PC-3 (cell line): ENCODE measurements at regions not wholly inside any gene's neighbourhood (a gene's known extent, or its start where the extent isn't known, plus 50 kb on each side); places are given as distances from the start of the nearest gene placed in this dataset.

ENCODE experiments used
- ATAC-seq: fragments of 200-7000 bp; cut with Tn5 transposase; 2 replicates; pipeline ENCODE4 v1.9.1; 2020; ENCODE audit warnings: mild to moderate bottlenecking, moderate library complexity
- BruUV-seq: library from RNA; stranded (reverse); fragments of 400-500 nt; replicated peaks from 2 replicates; lab custom pipeline; 2021; lab: Mats Ljungman, UMichigan
- CTCF ChIA-PET: fragments of 300-600 bp; sonication (Branson Sonifier 250); formaldehyde crosslinking; loops from one replicate; lab custom pipeline; 2022; ENCODE audit warnings: antibody characterized with exemption; lab: Charles Lee
- POLR2A ChIA-PET: fragments of 300-600 bp; sonication (Branson Sonifier 250); formaldehyde crosslinking; loops from one replicate; lab custom pipeline; 2022; ENCODE audit warnings: antibody characterized with exemption; ENCODE audit not compliant: unreplicated experiment; lab: Charles Lee
- DNase-seq: peaks from one replicate; pipeline ENCODE4 v3.0.0-alpha.2; 2015
- H2AFZ ChIP-seq: fragments of 300-600 bp; sonication (generic); 2 replicates; pipeline ENCODE4 v1.6.0; 2016; ENCODE audit warnings: antibody characterized with exemption, low read length
- H3F3A ChIP-seq: fragments of 300-600 bp; sonication (generic); one replicate; pipeline ENCODE4 v1.6.0; 2017; ENCODE audit warnings: antibody characterized with exemption, low read length, control low read depth, mild to moderate bottlenecking; ENCODE audit not compliant: unreplicated experiment
- H3K27ac ChIP-seq: fragments of 300-600 bp; sonication (generic); 2 replicates; pipeline ENCODE4 v1.5.1; 2016; ENCODE audit warnings: mild to moderate bottlenecking, low read length
- H3K27me3 ChIP-seq: fragments of 300-600 bp; sonication (generic); 2 replicates; pipeline ENCODE4 v1.6.1; 2016; ENCODE audit warnings: low read length, mixed read lengths
- H3K36me3 ChIP-seq: fragments of 300-600 bp; sonication (generic); 2 replicates; pipeline ENCODE4 v1.6.1; 2016; ENCODE audit warnings: low read depth, mixed run types, low read length, mixed read lengths
- H3K4me1 ChIP-seq: fragments of 300-600 bp; sonication (generic); 2 replicates; pipeline ENCODE4 v1.5.1; 2016; ENCODE audit warnings: low read length; ENCODE audit not compliant: insufficient read depth
- H3K4me2 ChIP-seq: fragments of 300-600 bp; sonication (generic); 2 replicates; pipeline ENCODE4 v1.6.0; 2016; ENCODE audit warnings: low read length
- H3K4me3 ChIP-seq: fragments of 300-600 bp; sonication (generic); 2 replicates; pipeline ENCODE4 v1.5.1; 2016; ENCODE audit warnings: mild to moderate bottlenecking, low read length, mixed read lengths
- H3K79me2 ChIP-seq: fragments of 300-600 bp; sonication (generic); 2 replicates; pipeline ENCODE4 v1.6.1; 2017; ENCODE audit warnings: low read length, mixed read lengths
- H3K9ac ChIP-seq: fragments of 300-600 bp; sonication (generic); 2 replicates; pipeline ENCODE4 v1.6.0; 2016; ENCODE audit warnings: mild to moderate bottlenecking, low read length
- H3K9me2 ChIP-seq: fragments of 300-600 bp; sonication (generic); replicated peaks from 2 replicates; pipeline ENCODE4 v1.6.1; 2016; ENCODE audit warnings: mixed run types, low read length, mixed read lengths
- H3K9me3 ChIP-seq: fragments of 300-600 bp; sonication (generic); 2 replicates; pipeline ENCODE4 v1.6.1; 2016; ENCODE audit warnings: low read length, mixed read lengths
- H4K20me1 ChIP-seq: fragments of 300-600 bp; sonication (generic); 2 replicates; pipeline ENCODE4 v1.6.1; 2016; ENCODE audit warnings: low read length, mixed read lengths
- CTCF ChIP-seq: fragments of 300-600 bp; sonication (generic); conservative IDR thresholded peaks from 2 replicates; pipeline ENCODE4 v1.5.1; 2017; ENCODE audit warnings: antibody characterized with exemption, low read depth, mild to moderate bottlenecking, low read length
- EZH2 ChIP-seq: fragments of 300-600 bp; sonication (generic); IDR thresholded peaks from one replicate; pipeline ENCODE4 v1.6.1; 2017; ENCODE audit warnings: antibody characterized with exemption, mild to moderate bottlenecking, low read length; ENCODE audit not compliant: unreplicated experiment
- EZH2phosphoT487 ChIP-seq: fragments of 300-600 bp; sonication (generic); IDR thresholded peaks from 2 replicates; pipeline ENCODE4 v1.6.1; 2018; ENCODE audit warnings: mild to moderate bottlenecking, antibody characterized with exemption, low read length, borderline replicate concordance
- intact Hi-C: fragments of 100-400 bp; cut with micrococcal nuclease; formaldehyde crosslinking; loops from 2 replicates; pipeline ENCODE4 v1.9.0; 2023

DNA sequence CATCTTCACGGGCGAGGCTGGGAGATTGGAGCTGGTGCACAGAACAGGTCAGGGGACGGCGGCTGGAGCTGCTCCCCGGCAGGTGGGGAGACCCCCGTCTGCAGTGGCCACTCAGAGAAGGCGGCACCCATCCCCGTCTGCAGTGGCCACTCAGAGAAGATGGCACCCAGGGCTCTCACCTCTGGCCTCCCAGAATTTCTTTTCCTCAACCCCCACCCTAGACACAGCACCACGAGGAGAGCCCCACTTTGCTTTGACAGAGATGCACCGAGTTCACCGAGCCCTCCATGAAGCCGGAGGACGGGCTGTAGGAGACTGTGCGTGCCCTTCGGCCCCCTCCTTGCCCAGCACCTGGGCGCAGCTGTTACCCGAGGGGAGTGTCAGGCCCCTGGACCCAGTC is 201.6 kb upstream of the SALL3 start:
- Histone ChIP-seq H2AFZ (no peak overlapping the region), H3K4me2 (no peak overlapping the region), H3K36me3 (no peaks in the 10 kb centered on the region), H3K4me1 (no peaks in the 10 kb centered on the region), H3K27ac (no peak overlapping the region), H3K4me3 (no peak overlapping the region), H4K20me1 (no peaks in the 10 kb centered on the region), H3K9ac (no peak overlapping the region), H3F3A (no peaks in the 10 kb centered on the region), H3K9me3 (no peaks in the 10 kb centered on the region), H3K79me2 (no peaks in the 10 kb centered on the region), H3K27me3 (peaks cover 62% of the 10 kb centered on the region), H3K9me2 (no peaks in the 10 kb centered on the region)
- ATAC-seq (no peak), DNase-seq (no peak)
- ChIA-PET CTCF (no interaction called here), POLR2A (no interaction called here)
- intact Hi-C loops, result no loop called here
- no TSS peak for BruUV-seq
- no peak for TF ChIP-seq EZH2
- TF ChIP-seq CTCF, result no peak
- no peak for TF ChIP-seq EZH2phosphoT487

GRCh38 chr18:78778651-78779050 is 201.0 kb upstream of the SALL3 start:
- ChIA-PET CTCF (no interaction called here), POLR2A (no interaction called here)
- Histone ChIP-seq H3K4me1 (no peaks in the 10 kb centered on the region), H3K9ac (no peak overlapping the region), H3K27ac (no peak overlapping the region), H4K20me1 (no peaks in the 10 kb centered on the region), H3K4me2 (no peak overlapping the region), H3K27me3 (peaks cover 62% of the 10 kb centered on the region), H3K9me3 (no peaks in the 10 kb centered on the region), H3K4me3 (no peak overlapping the region), H3F3A (no peaks in the 10 kb centered on the region), H2AFZ (no peak overlapping the region), H3K79me2 (no peaks in the 10 kb centered on the region), H3K9me2 (no peaks in the 10 kb centered on the region), H3K36me3 (no peaks in the 10 kb centered on the region)
- intact Hi-C loops, result no loop called here
- TF ChIP-seq EZH2phosphoT487, result no peak
- no peak for TF ChIP-seq CTCF
- no peak for TF ChIP-seq EZH2
- no peak for DNase-seq
- no peak for ATAC-seq
- no TSS peak for BruUV-seq

- POLR2A ChIA-PET, result no interaction called here
These were observed 199.5 kb upstream of the SALL3 start for GRCh38 chr18:78779996-78780718.

More at GRCh38 chr18:78779996-78780718, 199.5 kb upstream of the SALL3 start:
- H3K27ac ChIP-seq, result no peak overlapping the region
- H3K27me3 ChIP-seq, result peaks cover 61% of the 10 kb centered on the region
- no peak for DNase-seq
- CTCF ChIA-PET, result no interaction called here
- no peaks in the 10 kb centered on the region for H3K79me2 ChIP-seq
- no peak overlapping the region for H3K4me3 ChIP-seq
- TF ChIP-seq CTCF, result no peak
- TF ChIP-seq EZH2phosphoT487, result no peak
- TF ChIP-seq EZH2, result no peak
- H4K20me1 ChIP-seq, result no peaks in the 10 kb centered on the region
- ATAC-seq, result no peak
- BruUV-seq, result no TSS peak
- no peak overlapping the region for H2AFZ ChIP-seq
- intact Hi-C loops, result no loop called here
- no peaks in the 10 kb centered on the region for H3K4me1 ChIP-seq
- H3K36me3 ChIP-seq, result no peaks in the 10 kb centered on the region
- H3K4me2 ChIP-seq, result no peak overlapping the region
- H3F3A ChIP-seq, result no peaks in the 10 kb centered on the region
- no peaks in the 10 kb centered on the region for H3K9me3 ChIP-seq
- no peaks in the 10 kb centered on the region for H3K9me2 ChIP-seq
- H3K9ac ChIP-seq, result no peak overlapping the region
